ENCODE measurements at regions not wholly inside any gene's neighbourhood (a gene's known extent, or its start where the extent isn't known, plus 50 kb on each side); places are given as distances from the start of the nearest gene placed in this dataset.

GRCh38 chr10:30553626-30554439 is 75.7 kb downstream of the LYZL2 start (continued):
- TF ChIP-seq, protein P1, sequence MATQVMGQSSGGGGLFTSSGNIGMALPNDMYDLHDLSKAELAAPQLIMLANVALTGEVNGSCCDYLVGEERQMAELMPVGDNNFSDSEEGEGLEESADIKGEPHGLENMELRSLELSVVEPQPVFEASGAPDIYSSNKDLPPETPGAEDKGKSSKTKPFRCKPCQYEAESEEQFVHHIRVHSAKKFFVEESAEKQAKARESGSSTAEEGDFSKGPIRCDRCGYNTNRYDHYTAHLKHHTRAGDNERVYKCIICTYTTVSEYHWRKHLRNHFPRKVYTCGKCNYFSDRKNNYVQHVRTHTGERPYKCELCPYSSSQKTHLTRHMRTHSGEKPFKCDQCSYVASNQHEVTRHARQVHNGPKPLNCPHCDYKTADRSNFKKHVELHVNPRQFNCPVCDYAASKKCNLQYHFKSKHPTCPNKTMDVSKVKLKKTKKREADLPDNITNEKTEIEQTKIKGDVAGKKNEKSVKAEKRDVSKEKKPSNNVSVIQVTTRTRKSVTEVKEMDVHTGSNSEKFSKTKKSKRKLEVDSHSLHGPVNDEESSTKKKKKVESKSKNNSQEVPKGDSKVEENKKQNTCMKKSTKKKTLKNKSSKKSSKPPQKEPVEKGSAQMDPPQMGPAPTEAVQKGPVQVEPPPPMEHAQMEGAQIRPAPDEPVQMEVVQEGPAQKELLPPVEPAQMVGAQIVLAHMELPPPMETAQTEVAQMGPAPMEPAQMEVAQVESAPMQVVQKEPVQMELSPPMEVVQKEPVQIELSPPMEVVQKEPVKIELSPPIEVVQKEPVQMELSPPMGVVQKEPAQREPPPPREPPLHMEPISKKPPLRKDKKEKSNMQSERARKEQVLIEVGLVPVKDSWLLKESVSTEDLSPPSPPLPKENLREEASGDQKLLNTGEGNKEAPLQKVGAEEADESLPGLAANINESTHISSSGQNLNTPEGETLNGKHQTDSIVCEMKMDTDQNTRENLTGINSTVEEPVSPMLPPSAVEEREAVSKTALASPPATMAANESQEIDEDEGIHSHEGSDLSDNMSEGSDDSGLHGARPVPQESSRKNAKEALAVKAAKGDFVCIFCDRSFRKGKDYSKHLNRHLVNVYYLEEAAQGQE (IDR thresholded peaks at IDR 0.05; ENCODE audit: borderline replicate concordance), result peak; percentile 58
- TF ChIP-seq, protein P1 (CRISPR knock-in tag; IDR thresholded peaks at IDR 0.05; ENCODE audit: low read depth), result no peak
- TF ChIP-seq RBFOX2 (IDR thresholded peaks at IDR 0.05; ENCODE audit: low read depth, low read length) (peak; percentile 45), RAD51 (IDR thresholded peaks at IDR 0.05; ENCODE audit: borderline replicate concordance, low read depth) (peak; percentile 86), MCM7 (IDR thresholded peaks at IDR 0.05) (0 out of 4 replicates have a peak, but pooled peaks of 1 of the 2 experiments have one; percentile 18), ID3 (CRISPR knock-in tag; IDR thresholded peaks at IDR 0.05) (no peak), ID3 (tag; IDR thresholded peaks at IDR 0.05) (no peak; the same call in 1 of the 2 replicates), NFIX (CRISPR knock-in tag; IDR thresholded peaks at IDR 0.05; ENCODE audit: low read depth) (no peak), ZBTB11 (CRISPR knock-in tag; IDR thresholded peaks at IDR 0.05) (peak in 1 of 3 experiments; percentile 53; a peak in 1 of 6 replicates), MTA2 (IDR thresholded peaks at IDR 0.05; ENCODE audit: low read depth) (peak; percentile 22; the same call in 1 of the 2 replicates), RBM34 (IDR thresholded peaks at IDR 0.05; ENCODE audit: borderline replicate concordance, insufficient read depth, low read length) (no peak), POLR2AphosphoS5 (IDR thresholded peaks at IDR 0.05; ENCODE audit: control insufficient read depth, insufficient read depth, low read depth, low read length) (peak; percentile 11; the same call in 1 of the 2 replicates), ZNF395 (CRISPR knock-in tag; IDR thresholded peaks at IDR 0.05) (no peak)

All from K562 (cell line).